Vagina (tissue), 2 donors: ENCODE measurements at regions not wholly inside any gene's neighbourhood (a gene's known extent, or its start where the extent isn't known, plus 50 kb on each side); places are given as distances from the start of the nearest gene placed in this dataset.
A peak's percentile ranks its signal among the peaks of the same experiment; 100 is the strongest.

ENCODE experiments used
- DNase-seq, 2 donors: peaks; one replicate each; pipeline ENCODE4 v3.0.0-alpha.2; 2017; ENCODE audit errors: extremely low spot score in 2 of 2
- H3K27ac ChIP-seq: fragments of 200-600 bp; sonication (generic); one replicate; pipeline ENCODE4 v1.5.1; 2019
- H3K27me3 ChIP-seq: fragments of 200-600 bp; sonication (generic); one replicate; pipeline ENCODE4 v1.5.1; 2019
- H3K36me3 ChIP-seq, 2 donors: fragments of 200-600 bp; sonication (generic); one replicate each; pipeline ENCODE4 v1.5.1; 2017 to 2019
- H3K4me1 ChIP-seq: fragments of 200-600 bp; sonication (generic); one replicate; pipeline ENCODE4 v1.5.1; 2019
- H3K4me3 ChIP-seq, 2 donors: fragments of 200-600 bp; sonication (generic); 1 replicate in 1 of 2; 2 replicates in 1 of 2; pipeline ENCODE4 v1.5.1; 2016 to 2019
- H3K9me3 ChIP-seq: fragments of 200-600 bp; sonication (generic); one replicate; pipeline ENCODE4 v1.5.1; 2019
- CTCF ChIP-seq, 3 experiments: fragments of 450-650 bp in 2 of 3; fragments of 200-600 bp in 1 of 3; sonication (generic) in 1 of 3; IDR thresholded peaks; one replicate each; pipeline ENCODE4 v1.5.1; 2017 to 2019; ENCODE audit warnings: antibody characterized with exemption in 3 of 3, mild to moderate bottlenecking in 2 of 3, moderate library complexity in 2 of 3
- POLR2A ChIP-seq, 2 donors: fragments of 450-650 bp; IDR thresholded peaks; one replicate each; pipeline ENCODE4 v1.6.1; 2017; ENCODE audit warnings: antibody characterized with exemption in 2 of 2, mild to moderate bottlenecking in 2 of 2, moderate library complexity in 2 of 2
- POLR2AphosphoS5 ChIP-seq, 2 donors: sonication (generic); formaldehyde crosslinking; IDR thresholded peaks; one replicate each; pipeline ENCODE4 v1.9.0; 2017; ENCODE audit warnings: antibody characterized with exemption in 2 of 2, mild to moderate bottlenecking in 2 of 2, low read depth in 1 of 2; ENCODE audit not compliant: insufficient read depth in 1 of 2
- intact Hi-C: fragments of 100-400 bp; cut with DNase I; formaldehyde crosslinking; loops from one replicate; pipeline ENCODE4 v1.15.1; 2023

- no peaks in the 10 kb centered on the region for H3K36me3 ChIP-seq
- intact Hi-C loops: no loop called here
- TF ChIP-seq POLR2AphosphoS5 (IDR thresholded peaks at IDR 0.05; ENCODE audit: insufficient read depth in 1 of 2, low read depth in 1 of 2) (no peak), POLR2A (IDR thresholded peaks at IDR 0.05) (no peak), CTCF (IDR thresholded peaks at IDR 0.05) (no peak)
- H3K27ac ChIP-seq: peak overlapping the region; percentile 61
- no peak for DNase-seq
- H3K4me1 ChIP-seq: peaks cover 48% of the 10 kb centered on the region
- H3K9me3 ChIP-seq: no peaks in the 10 kb centered on the region
- no peak overlapping the region for H3K4me3 ChIP-seq
- no peaks in the 10 kb centered on the region for H3K27me3 ChIP-seq
These were observed 93.4 kb upstream of the PARD3 start for GRCh38 chr10:34908481-34908880.

- no peaks in the 10 kb centered on the region for H3K36me3 ChIP-seq
- H3K4me1 ChIP-seq: peaks cover 48% of the 10 kb centered on the region
- no peaks in the 10 kb centered on the region for H3K9me3 ChIP-seq
- no peak overlapping the region for H3K4me3 ChIP-seq
- intact Hi-C loops: no loop called here
- peak overlapping the region; percentile 61 for H3K27ac ChIP-seq
- H3K27me3 ChIP-seq: no peaks in the 10 kb centered on the region
- DNase-seq: no peak
- TF ChIP-seq POLR2A (IDR thresholded peaks at IDR 0.05) (no peak), POLR2AphosphoS5 (IDR thresholded peaks at IDR 0.05; ENCODE audit: insufficient read depth in 1 of 2, low read depth in 1 of 2) (no peak), CTCF (IDR thresholded peaks at IDR 0.05) (no peak)
These were observed 92.8 kb upstream of the PARD3 start for GRCh38 chr10:34907743-34908430.

GRCh38 chr10:34906067-34906965 lies 91.2 kb upstream of the PARD3 start:
- no peak overlapping the region for H3K4me3 ChIP-seq
- intact Hi-C loops: no loop called here
- no peaks in the 10 kb centered on the region for H3K27me3 ChIP-seq
- TF ChIP-seq POLR2A (IDR thresholded peaks at IDR 0.05) (no peak), POLR2AphosphoS5 (IDR thresholded peaks at IDR 0.05; ENCODE audit: insufficient read depth in 1 of 2, low read depth in 1 of 2) (peak in 1 of 2 donors; percentile 33)
- H3K9me3 ChIP-seq: no peaks in the 10 kb centered on the region
- peaks cover 48% of the 10 kb centered on the region for H3K4me1 ChIP-seq
- H3K36me3 ChIP-seq: no peaks in the 10 kb centered on the region
- peak overlapping the region; percentile 21 for H3K27ac ChIP-seq
- no peak for DNase-seq

- intact Hi-C loops: no loop called here
- Histone ChIP-seq H3K9me3 (no peaks in the 10 kb centered on the region), H3K4me1 (peaks cover 45% of the 10 kb centered on the region), H3K36me3 (no peaks in the 10 kb centered on the region), H3K27me3 (no peaks in the 10 kb centered on the region), H3K4me3 (no peak overlapping the region), H3K27ac (peak overlapping the region; percentile 21)
- TF ChIP-seq POLR2AphosphoS5 (IDR thresholded peaks at IDR 0.05; ENCODE audit: insufficient read depth in 1 of 2, low read depth in 1 of 2) (no peak), CTCF (IDR thresholded peaks at IDR 0.05) (no peak), POLR2A (IDR thresholded peaks at IDR 0.05) (no peak)
- DNase-seq: no peak
These were observed 90.3 kb upstream of the PARD3 start for GRCh38 chr10:34905200-34905927.

- Histone ChIP-seq H3K4me3 (no peak overlapping the region), H3K9me3 (no peaks in the 10 kb centered on the region), H3K4me1 (peaks cover 33% of the 10 kb centered on the region), H3K27me3 (no peaks in the 10 kb centered on the region), H3K36me3 (no peaks in the 10 kb centered on the region), H3K27ac (no peak overlapping the region)
- TF ChIP-seq POLR2AphosphoS5 (IDR thresholded peaks at IDR 0.05; ENCODE audit: insufficient read depth in 1 of 2, low read depth in 1 of 2) (no peak), POLR2A (IDR thresholded peaks at IDR 0.05) (no peak), CTCF (IDR thresholded peaks at IDR 0.05) (no peak)
- intact Hi-C loops: no loop called here
- no peak for DNase-seq
These were observed 89.1 kb upstream of the PARD3 start for GRCh38 chr10:34904191-34904590.
